GM13976 (cell line): ENCODE measurements at regions not wholly inside any gene's neighbourhood (a gene's known extent, or its start where the extent isn't known, plus 50 kb on each side); places are given as distances from the start of the nearest gene placed in this dataset.
"Not testable (repeated sequence)": the region's sequence is repeated elsewhere in the genome, so short reads cannot be mapped to it uniquely, and the experiment has no call there.

Source experiments
- DNase-seq: peaks from one replicate; pipeline ENCODE4 v3.0.0; 2012; ENCODE audit warnings: low spot score
- in situ Hi-C: fragments of 300-500 bp; cut with MboI; formaldehyde crosslinking; loops from one replicate; pipeline ENCODE4 v1.12.0; 2022; ENCODE audit warnings: low sequenced_read_pairs, mixed read lengths, inconsistent platforms; ENCODE audit not compliant: unreplicated experiment
- TF ChIP-seq, protein P1 (sequence below): IDR thresholded peaks from 2 replicates; pipeline ENCODE4 v1.5.1; 2012; ENCODE audit warnings: borderline replicate concordance, mild to moderate bottlenecking; ENCODE audit not compliant: insufficient read depth; ENCODE audit errors: extremely low read depth, missing control alignments, control extremely low read depth

DNA sequence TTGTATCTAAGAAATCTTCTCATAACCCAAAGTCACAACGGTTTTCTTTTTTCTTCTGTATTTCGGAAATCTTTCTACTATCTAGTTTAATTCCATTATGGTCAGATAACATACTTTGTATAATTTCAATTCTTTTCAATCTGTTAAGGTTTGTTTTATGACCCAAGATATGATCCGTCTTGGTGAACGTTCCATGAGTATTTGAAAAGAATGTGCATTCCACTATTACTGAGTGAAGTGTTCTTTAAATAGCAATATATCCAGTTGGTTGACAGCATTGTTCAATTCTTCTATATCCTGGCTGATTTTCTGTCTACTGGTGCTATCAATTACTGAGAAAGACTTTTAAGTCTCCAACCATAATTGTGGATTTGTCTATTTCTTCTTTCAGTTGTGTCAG, 414.5 kb downstream of the TNS1 start:
- DNase-seq: no peak
- TF ChIP-seq, protein P1, sequence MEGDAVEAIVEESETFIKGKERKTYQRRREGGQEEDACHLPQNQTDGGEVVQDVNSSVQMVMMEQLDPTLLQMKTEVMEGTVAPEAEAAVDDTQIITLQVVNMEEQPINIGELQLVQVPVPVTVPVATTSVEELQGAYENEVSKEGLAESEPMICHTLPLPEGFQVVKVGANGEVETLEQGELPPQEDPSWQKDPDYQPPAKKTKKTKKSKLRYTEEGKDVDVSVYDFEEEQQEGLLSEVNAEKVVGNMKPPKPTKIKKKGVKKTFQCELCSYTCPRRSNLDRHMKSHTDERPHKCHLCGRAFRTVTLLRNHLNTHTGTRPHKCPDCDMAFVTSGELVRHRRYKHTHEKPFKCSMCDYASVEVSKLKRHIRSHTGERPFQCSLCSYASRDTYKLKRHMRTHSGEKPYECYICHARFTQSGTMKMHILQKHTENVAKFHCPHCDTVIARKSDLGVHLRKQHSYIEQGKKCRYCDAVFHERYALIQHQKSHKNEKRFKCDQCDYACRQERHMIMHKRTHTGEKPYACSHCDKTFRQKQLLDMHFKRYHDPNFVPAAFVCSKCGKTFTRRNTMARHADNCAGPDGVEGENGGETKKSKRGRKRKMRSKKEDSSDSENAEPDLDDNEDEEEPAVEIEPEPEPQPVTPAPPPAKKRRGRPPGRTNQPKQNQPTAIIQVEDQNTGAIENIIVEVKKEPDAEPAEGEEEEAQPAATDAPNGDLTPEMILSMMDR: no peak
- in situ Hi-C loops: no loop called here

DNA sequence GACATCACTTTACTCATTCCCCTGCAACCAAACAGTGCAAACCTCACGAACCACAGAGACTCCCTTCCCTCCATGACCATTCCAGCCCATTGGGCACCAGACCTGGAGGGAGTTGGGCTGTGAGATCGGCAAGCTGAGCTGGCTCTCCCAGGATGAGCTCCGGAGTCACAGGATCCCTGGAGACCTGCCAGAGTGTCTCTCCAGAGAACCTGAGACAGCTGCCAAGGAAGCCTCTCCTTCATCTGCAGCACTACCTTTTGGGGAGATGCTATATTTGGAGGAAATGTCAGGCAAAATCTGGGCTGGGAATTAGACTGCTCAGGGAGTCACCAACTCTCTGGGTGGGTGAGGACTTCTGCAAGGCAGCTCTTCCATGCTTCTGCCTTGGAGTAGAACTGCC, 417.4 kb downstream of the TNS1 start:
- no peak for DNase-seq
- TF ChIP-seq, protein P1: no peak
- in situ Hi-C loops: no loop called here

DNA sequence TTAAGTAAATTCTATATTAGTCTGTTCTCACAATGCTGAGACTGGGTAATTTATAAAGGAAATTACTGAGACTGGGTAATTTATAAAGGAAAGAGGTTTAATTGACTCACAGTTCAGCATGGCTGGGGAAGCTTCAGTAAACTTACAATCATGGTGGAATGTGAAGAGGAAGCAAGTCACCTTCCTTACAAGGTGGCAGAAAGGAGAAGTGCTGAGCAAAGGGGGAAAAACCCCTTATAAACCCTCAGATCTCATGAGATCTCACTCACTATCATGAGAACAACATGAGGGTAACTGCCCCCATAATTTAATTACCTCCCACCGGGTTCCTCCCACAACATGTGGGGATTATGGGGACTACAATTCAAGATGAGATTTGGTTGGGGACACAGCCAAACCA, 422.4 kb downstream of the TNS1 start:
- in situ Hi-C loops, DNase-seq: not testable (repeated sequence)

DNA sequence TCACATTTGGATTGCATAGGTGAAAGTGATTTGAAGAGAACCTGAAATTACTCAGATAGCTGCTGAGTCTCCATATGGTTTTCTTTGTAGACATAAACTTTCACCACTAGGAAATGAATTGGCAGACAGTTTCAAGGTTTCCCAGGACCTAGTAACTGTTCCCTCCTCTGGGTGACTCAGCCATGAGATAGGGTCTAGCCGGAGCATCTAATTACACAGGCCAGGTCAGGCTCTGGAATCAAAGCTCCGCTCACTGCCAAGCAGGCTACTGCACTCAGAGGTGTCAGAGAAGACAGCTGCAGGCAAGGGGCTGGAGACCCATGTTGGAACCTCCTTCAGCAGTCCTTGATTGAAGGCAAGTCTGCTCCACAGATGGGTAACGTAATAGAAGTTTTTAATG, 429.2 kb downstream of the TNS1 start:
- in situ Hi-C loops: no loop called here
- TF ChIP-seq, protein P1: no peak
- no peak for DNase-seq

DNA sequence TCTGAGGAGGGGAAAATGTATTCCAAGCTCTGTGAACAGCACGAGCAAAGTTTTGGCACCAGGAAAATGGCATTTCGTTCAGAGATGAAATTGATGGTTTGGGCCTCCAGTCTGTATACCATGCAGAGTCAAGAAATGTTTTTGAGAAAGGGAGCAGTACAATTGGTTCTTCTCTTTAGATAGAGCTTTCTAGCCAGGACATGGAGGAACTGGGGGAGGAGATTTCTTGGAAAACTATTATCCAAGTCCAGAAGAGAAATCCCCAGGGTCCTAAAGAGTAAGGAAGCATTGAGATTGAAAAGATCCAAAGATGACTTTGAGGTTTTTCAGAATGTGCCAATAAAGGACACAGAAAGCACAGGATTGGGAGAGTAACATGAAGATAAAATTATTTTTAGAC, 432.4 kb downstream of the TNS1 start:
- in situ Hi-C loops: no loop called here
- TF ChIP-seq, protein P1: no peak
- no peak for DNase-seq

DNA sequence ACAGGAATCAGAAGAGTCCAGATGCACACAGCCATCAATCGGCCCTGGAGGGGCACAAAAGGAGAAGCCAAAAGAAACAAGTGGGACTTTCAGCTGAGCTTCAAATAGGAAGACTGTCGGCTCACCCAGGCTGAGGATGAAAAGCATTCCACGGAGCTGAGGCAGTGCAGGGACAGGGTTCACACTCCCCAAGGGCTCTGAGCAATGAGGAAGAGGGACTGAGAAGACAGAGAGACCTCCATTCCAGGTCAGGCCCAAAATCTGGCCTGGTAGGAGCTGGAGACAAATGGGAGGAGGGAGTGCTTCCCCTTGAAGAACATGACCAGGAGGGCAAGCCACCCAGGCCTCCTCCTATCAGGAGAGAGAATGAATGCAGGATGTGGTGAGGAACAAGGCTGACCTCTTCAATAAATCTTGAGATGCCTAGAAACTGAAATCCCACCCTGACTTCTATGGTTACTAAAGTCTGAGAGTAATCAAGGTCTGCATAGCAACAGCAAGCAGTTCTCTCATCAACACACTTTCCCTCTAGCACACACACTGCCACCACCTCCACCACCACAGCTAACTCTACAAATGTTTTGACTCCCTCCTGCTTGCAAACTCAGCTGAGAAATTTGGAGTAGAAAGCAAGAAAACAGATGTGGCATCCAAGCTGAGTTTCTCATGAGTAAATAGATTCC, 434.4 kb downstream of the TNS1 start:
- no peak for DNase-seq
- TF ChIP-seq, protein P1: no peak
- in situ Hi-C loops: no loop called here

DNA sequence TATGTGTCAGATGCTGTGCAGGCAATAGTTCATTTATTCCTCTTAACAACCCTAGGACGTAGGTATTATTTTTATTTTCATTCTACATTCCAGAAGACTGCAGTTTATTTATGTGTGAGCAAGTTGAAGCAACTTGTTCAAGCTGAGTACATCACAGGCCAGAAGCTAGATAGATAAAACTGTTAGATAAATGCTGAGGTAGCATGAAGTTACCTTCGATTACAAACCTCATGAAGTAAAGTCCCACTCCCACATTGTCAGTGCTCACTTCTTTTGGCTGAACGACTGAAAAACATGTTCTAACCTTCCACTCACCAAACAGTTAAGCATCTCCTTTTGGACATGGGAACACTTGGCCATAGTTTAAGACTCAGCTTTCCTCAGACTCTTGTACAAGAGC, 439.2 kb downstream of the TNS1 start:
- TF ChIP-seq, protein P1: no peak
- no peak for DNase-seq
- in situ Hi-C loops: no loop called here
